GM12878 (cell line): ENCODE measurements at regions not wholly inside any gene's neighbourhood (a gene's known extent, or its start where the extent isn't known, plus 50 kb on each side); places are given as distances from the start of the nearest gene placed in this dataset.

Source experiments
- ATAC-seq: fragments of 200-7000 bp; cut with Tn5 transposase; 3 replicates; pipeline ENCODE4 v1.9.1; 2020; ENCODE audit warnings: mild to moderate bottlenecking, moderate library complexity
- BruUV-seq: library from RNA; stranded (reverse); fragments of 400-500 nt; replicated peaks from 2 replicates; lab custom pipeline; 2021; lab: Mats Ljungman, UMichigan
- CTCF ChIA-PET: fragments of 300-600 bp; sonication (Branson Sonifier 250); formaldehyde crosslinking; extraction: SDS; loops from one replicate; lab custom pipeline; 2021; ENCODE audit warnings: inconsistent platforms; lab: Yijun Ruan, JAX
- POLR2A ChIA-PET: fragments of 350-600 bp; formaldehyde crosslinking; extraction: SDS; loops from one replicate; lab custom pipeline; 2021; ENCODE audit warnings: inconsistent platforms; lab: Charles Lee
- RAD21 ChIA-PET: fragments of 300-600 bp; sonication (Branson Sonifier 250); formaldehyde crosslinking; loops from one replicate; lab custom pipeline; 2023; ENCODE audit warnings: antibody characterized with exemption; ENCODE audit not compliant: unreplicated experiment; lab: Charles Lee
- SMC1A ChIA-PET: fragments of 300-600 bp; sonication (Branson Sonifier 250); formaldehyde crosslinking; loops from one replicate; lab custom pipeline; 2023; ENCODE audit not compliant: unreplicated experiment, uncharacterized antibody; lab: Charles Lee
- DNase-seq: peaks from one replicate; pipeline ENCODE4 v3.0.0-alpha.2; 2011; ENCODE audit warnings: low read depth, low spot score
- FAIRE-seq: peaks from 3 replicates; lab custom pipeline; 2011; peaks lifted over from hg19 to GRCh38; lab: Jason Lieb, UNC
- H2AFZ ChIP-seq: 2 replicates; pipeline ENCODE4 v1.6.0; 2011; ENCODE audit warnings: low read depth, low read length, control low read depth; ENCODE audit not compliant: control insufficient read depth
- H3K27ac ChIP-seq: 2 replicates; pipeline ENCODE4 v1.5.1; 2011; ENCODE audit warnings: control low read depth; ENCODE audit not compliant: control insufficient read depth, insufficient read depth
- H3K27me3 ChIP-seq, 2 experiments: replicated peaks in 1 of 2; 2 replicates each; pipeline versions ENCODE4 v1.6.0 to v1.6.1; 2011; ENCODE audit warnings: low read length in 1 of 2; ENCODE audit not compliant: control insufficient read depth in 2 of 2, insufficient read depth in 2 of 2
- H3K36me3 ChIP-seq, 2 experiments: 2 replicates each; pipeline ENCODE4 v1.5.1; 2011; ENCODE audit warnings: low read length in 1 of 2; ENCODE audit not compliant: control insufficient read depth in 2 of 2, insufficient read depth in 2 of 2
- H3K4me1 ChIP-seq: 2 replicates; pipeline ENCODE4 v1.6.1; 2011; ENCODE audit warnings: mild to moderate bottlenecking, low read length, moderate library complexity, mixed read lengths; ENCODE audit not compliant: control insufficient read depth, insufficient read depth
- H3K4me2 ChIP-seq: 2 replicates; pipeline ENCODE4 v1.6.0; 2011; ENCODE audit warnings: control low read depth; ENCODE audit not compliant: control insufficient read depth, insufficient read depth
- H3K4me3 ChIP-seq: fragments of 200-600 bp; sonication (generic); 2 replicates; pipeline ENCODE4 v1.5.1; 2016
- H3K79me2 ChIP-seq: 2 replicates; pipeline ENCODE4 v1.6.0; 2011; ENCODE audit warnings: low read length; ENCODE audit not compliant: control insufficient read depth, insufficient read depth
- H3K9ac ChIP-seq: 2 replicates; pipeline ENCODE4 v1.8.0; 2011; ENCODE audit warnings: low read length, control low read depth, mixed read lengths; ENCODE audit not compliant: control insufficient read depth, insufficient read depth
- H3K9me3 ChIP-seq: replicated peaks from 3 replicates; pipeline ENCODE4 v1.5.1; 2011; ENCODE audit warnings: mild to moderate bottlenecking, low read length; ENCODE audit not compliant: control insufficient read depth, insufficient read depth
- H4K20me1 ChIP-seq: 2 replicates; pipeline ENCODE4 v1.6.0; 2011; ENCODE audit not compliant: control insufficient read depth, insufficient read depth
- HDGF ChIP-seq: fragments of 450-650 bp; IDR thresholded peaks from 2 replicates; pipeline ENCODE4 v1.6.1; 2016; ENCODE audit warnings: antibody characterized with exemption
- MTA3 ChIP-seq: IDR thresholded peaks from 2 replicates; pipeline ENCODE4 v1.6.1; 2012; ENCODE audit warnings: low read length, inconsistent platforms, borderline replicate concordance
- PAX5 ChIP-seq: IDR thresholded peaks from 2 replicates; pipeline ENCODE4 v1.6.1; 2011; ENCODE audit warnings: low read depth, low read length, borderline replicate concordance
- WGBS: methylation state at CpG from one replicate; pipeline ENCODE4 v1.1.6; 2016; ENCODE audit warnings: low lambda C conversion rate; ENCODE audit not compliant: insufficient replicate concordance, insufficient coverage; ENCODE audit errors: missing lambda C conversion rate; 5-methylcytosine and 5-hydroxymethylcytosine counted together
- in situ Hi-C: fragments of 300-500 bp; cut with MboI; formaldehyde crosslinking; loops from 9 replicates; pipeline ENCODE4 v1.14.3; 2018; ENCODE audit warnings: mixed read lengths
- intact Hi-C: fragments of 100-400 bp; cut with micrococcal nuclease; formaldehyde crosslinking; loops from one replicate; pipeline ENCODE4 v1.14.2; 2022; ENCODE audit not compliant: unreplicated experiment
- TF ChIP-seq, protein P1 (sequence below): fragments of 450-650 bp; IDR thresholded peaks from 2 replicates; pipeline ENCODE4 v1.6.1; 2017; ENCODE audit warnings: low read depth, mild to moderate bottlenecking, moderate library complexity
- TF ChIP-seq, protein P2 (sequence below): fragments of 450-650 bp; conservative IDR thresholded peaks from 2 replicates; pipeline ENCODE4 v1.6.1; 2017; ENCODE audit warnings: mild to moderate bottlenecking, moderate library complexity

DNA sequence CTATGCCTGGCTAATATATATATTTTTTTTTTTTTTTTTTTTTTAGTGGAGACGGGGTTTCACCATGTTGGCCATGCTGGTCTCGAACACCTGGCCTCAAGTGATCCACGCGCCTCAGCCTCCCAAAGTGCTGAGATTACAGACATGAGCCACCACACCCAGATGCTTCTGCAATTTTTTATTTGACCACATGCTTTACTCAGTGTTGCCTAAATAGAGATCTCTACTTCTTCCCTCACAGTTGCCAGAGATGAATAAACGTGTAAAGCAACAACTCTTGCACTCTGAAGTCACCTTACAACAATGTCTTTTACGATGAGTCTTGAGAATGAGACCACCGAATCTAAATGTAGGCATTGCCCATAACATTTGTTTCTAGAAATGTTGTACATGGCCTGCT lies 107.9 kb upstream of the FRMD4A start:
- H3K4me3 ChIP-seq = no peak overlapping the region
- in situ Hi-C loops = no loop called here
- no peaks in the 10 kb centered on the region for H4K20me1 ChIP-seq
- ChIA-PET POLR2A (no interaction called here), SMC1A (no interaction called here), RAD21 (no interaction called here), CTCF (no interaction called here)
- 56% methylated on average over 5 of the region's 7 CpGs for WGBS
- H3K9ac ChIP-seq = no peak overlapping the region
- TF ChIP-seq MTA3 (no peak), PAX5 (no peak), HDGF (no peak)
- TF ChIP-seq, protein P1, sequence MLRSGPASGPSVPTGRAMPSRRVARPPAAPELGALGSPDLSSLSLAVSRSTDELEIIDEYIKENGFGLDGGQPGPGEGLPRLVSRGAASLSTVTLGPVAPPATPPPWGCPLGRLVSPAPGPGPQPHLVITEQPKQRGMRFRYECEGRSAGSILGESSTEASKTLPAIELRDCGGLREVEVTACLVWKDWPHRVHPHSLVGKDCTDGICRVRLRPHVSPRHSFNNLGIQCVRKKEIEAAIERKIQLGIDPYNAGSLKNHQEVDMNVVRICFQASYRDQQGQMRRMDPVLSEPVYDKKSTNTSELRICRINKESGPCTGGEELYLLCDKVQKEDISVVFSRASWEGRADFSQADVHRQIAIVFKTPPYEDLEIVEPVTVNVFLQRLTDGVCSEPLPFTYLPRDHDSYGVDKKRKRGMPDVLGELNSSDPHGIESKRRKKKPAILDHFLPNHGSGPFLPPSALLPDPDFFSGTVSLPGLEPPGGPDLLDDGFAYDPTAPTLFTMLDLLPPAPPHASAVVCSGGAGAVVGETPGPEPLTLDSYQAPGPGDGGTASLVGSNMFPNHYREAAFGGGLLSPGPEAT = no peak
- TF ChIP-seq, protein P2, sequence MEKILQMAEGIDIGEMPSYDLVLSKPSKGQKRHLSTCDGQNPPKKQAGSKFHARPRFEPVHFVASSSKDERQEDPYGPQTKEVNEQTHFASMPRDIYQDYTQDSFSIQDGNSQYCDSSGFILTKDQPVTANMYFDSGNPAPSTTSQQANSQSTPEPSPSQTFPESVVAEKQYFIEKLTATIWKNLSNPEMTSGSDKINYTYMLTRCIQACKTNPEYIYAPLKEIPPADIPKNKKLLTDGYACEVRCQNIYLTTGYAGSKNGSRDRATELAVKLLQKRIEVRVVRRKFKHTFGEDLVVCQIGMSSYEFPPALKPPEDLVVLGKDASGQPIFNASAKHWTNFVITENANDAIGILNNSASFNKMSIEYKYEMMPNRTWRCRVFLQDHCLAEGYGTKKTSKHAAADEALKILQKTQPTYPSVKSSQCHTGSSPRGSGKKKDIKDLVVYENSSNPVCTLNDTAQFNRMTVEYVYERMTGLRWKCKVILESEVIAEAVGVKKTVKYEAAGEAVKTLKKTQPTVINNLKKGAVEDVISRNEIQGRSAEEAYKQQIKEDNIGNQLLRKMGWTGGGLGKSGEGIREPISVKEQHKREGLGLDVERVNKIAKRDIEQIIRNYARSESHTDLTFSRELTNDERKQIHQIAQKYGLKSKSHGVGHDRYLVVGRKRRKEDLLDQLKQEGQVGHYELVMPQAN = no peak
- H3K36me3 ChIP-seq = no peaks in the 10 kb centered on the region
- H2AFZ ChIP-seq = no peak overlapping the region
- H3K27me3 ChIP-seq = no peaks in the 10 kb centered on the region; a peak in 1 of 4 replicates
- BruUV-seq = no TSS peak
- ATAC-seq = no peak
- DNase-seq = no peak
- H3K4me1 ChIP-seq = no peaks in the 10 kb centered on the region
- FAIRE-seq = no peak
- no peak overlapping the region for H3K27ac ChIP-seq
- H3K79me2 ChIP-seq = no peaks in the 10 kb centered on the region
- no peaks in the 10 kb centered on the region for H3K9me3 ChIP-seq
- intact Hi-C loops = no loop called here
- no peak overlapping the region for H3K4me2 ChIP-seq
